IMR-90 (cell line): ENCODE measurements at regions not wholly inside any gene's neighbourhood (a gene's known extent, or its start where the extent isn't known, plus 50 kb on each side); places are given as distances from the start of the nearest gene placed in this dataset.

ENCODE experiments used
- ATAC-seq: fragments of 200-7000 bp; cut with Tn5 transposase; 2 replicates; pipeline ENCODE4 v1.9.1; 2020; ENCODE audit warnings: low read depth, mild to moderate bottlenecking, moderate library complexity
- BruUV-seq: library from RNA; stranded (reverse); fragments of 400-500 nt; replicated peaks from 2 replicates; lab custom pipeline; 2021; lab: Mats Ljungman, UMichigan
- CTCF ChIA-PET: fragments of 300-600 bp; formaldehyde crosslinking; extraction: SDS; loops from one replicate; lab custom pipeline; 2021; ENCODE audit warnings: antibody characterized with exemption; lab: Yijun Ruan, JAX
- POLR2A ChIA-PET: fragments of 300-600 bp; sonication (Branson Sonifier 250); formaldehyde crosslinking; loops from one replicate; lab custom pipeline; 2022; ENCODE audit warnings: antibody characterized with exemption; ENCODE audit not compliant: unreplicated experiment; lab: Charles Lee
- DNase-seq: peaks from one replicate; pipeline ENCODE4 v3.0.0; 2013
- H2AFZ ChIP-seq: replicated peaks from 2 replicates; pipeline ENCODE3; 2013; ENCODE audit warnings: low read length, mild to moderate bottlenecking; ENCODE audit not compliant: poor library complexity
- H2AK5ac ChIP-seq: 2 replicates; pipeline ENCODE4 v1.6.1; 2013; ENCODE audit warnings: low read depth, low read length, inconsistent platforms
- H2AK9ac ChIP-seq: replicated peaks from 2 replicates; pipeline ENCODE3; 2013; ENCODE audit warnings: mild to moderate bottlenecking, low read depth, low read length, moderate library complexity; ENCODE audit not compliant: poor library complexity
- H2BK120ac ChIP-seq: 2 replicates; pipeline ENCODE4 v1.6.1; 2013; ENCODE audit warnings: low read depth, low read length, inconsistent platforms
- H2BK15ac ChIP-seq: 3 replicates; pipeline ENCODE4 v1.6.1; 2013; ENCODE audit warnings: low read depth, low read length, inconsistent platforms
- H2BK20ac ChIP-seq: 2 replicates; pipeline ENCODE4 v1.6.1; 2013; ENCODE audit warnings: low read depth, mild to moderate bottlenecking, inconsistent platforms, low read length, moderate library complexity
- H2BK5ac ChIP-seq: 2 replicates; pipeline ENCODE4 v1.6.1; 2013; ENCODE audit warnings: mild to moderate bottlenecking, low read depth, low read length, inconsistent platforms; ENCODE audit not compliant: poor library complexity, severe bottlenecking
- H3K14ac ChIP-seq: replicated peaks from 2 replicates; pipeline ENCODE4 v1.6.1; 2013; ENCODE audit warnings: low read depth, low read length, inconsistent platforms
- H3K18ac ChIP-seq: 2 replicates; pipeline ENCODE4 v1.6.1; 2013; ENCODE audit warnings: low read depth, low read length, control low read depth
- H3K23ac ChIP-seq: 2 replicates; pipeline ENCODE4 v1.6.1; 2013; ENCODE audit warnings: low read depth, low read length, inconsistent platforms
- H3K27ac ChIP-seq: 2 replicates; pipeline ENCODE4 v1.5.1; 2013; ENCODE audit warnings: mild to moderate bottlenecking, control low read depth, low read length; ENCODE audit not compliant: insufficient read depth
- H3K27me3 ChIP-seq: 2 replicates; pipeline ENCODE4 v1.6.1; 2013; ENCODE audit warnings: low read length; ENCODE audit not compliant: control insufficient read depth, insufficient read depth
- H3K36me3 ChIP-seq: 2 replicates; pipeline ENCODE4 v1.6.1; 2013; ENCODE audit warnings: low read length, mixed read lengths; ENCODE audit not compliant: control insufficient read depth, insufficient read depth
- H3K4ac ChIP-seq: 2 replicates; pipeline ENCODE4 v1.6.1; 2013; ENCODE audit warnings: low read depth, low read length, inconsistent platforms
- H3K4me1 ChIP-seq: 2 replicates; pipeline ENCODE4 v1.6.1; 2013; ENCODE audit warnings: low read length, mixed read lengths; ENCODE audit not compliant: control insufficient read depth, insufficient read depth
- H3K4me2 ChIP-seq: 2 replicates; pipeline ENCODE4 v1.6.1; 2013; ENCODE audit warnings: low read depth, mild to moderate bottlenecking, control low read depth, low read length, moderate library complexity
- H3K4me3 ChIP-seq: 2 replicates; pipeline ENCODE4 v1.5.1; 2013; ENCODE audit warnings: low read depth, mild to moderate bottlenecking, control low read depth, low read length, moderate library complexity; ENCODE audit not compliant: insufficient read depth
- H3K56ac ChIP-seq: 2 replicates; pipeline ENCODE4 v1.6.1; 2013; ENCODE audit warnings: low read length, inconsistent platforms; ENCODE audit not compliant: insufficient read depth; ENCODE audit errors: extremely low read depth
- H3K79me1 ChIP-seq, 2 experiments: 2 replicates each; pipeline ENCODE4 v1.6.1; 2013; ENCODE audit warnings: low read length in 2 of 2, inconsistent platforms in 1 of 2, low read depth in 1 of 2
- H3K9ac ChIP-seq: 2 replicates; pipeline ENCODE4 v1.6.1; 2013; ENCODE audit warnings: low read depth, low read length, control low read depth
- H3K9me1 ChIP-seq: 2 replicates; pipeline ENCODE4 v1.6.1; 2013; ENCODE audit warnings: low read length, inconsistent platforms; ENCODE audit not compliant: insufficient read depth
- H3K9me3 ChIP-seq: 2 replicates; pipeline ENCODE4 v1.6.1; 2013; ENCODE audit warnings: low read length; ENCODE audit not compliant: control insufficient read depth, insufficient read depth
- H4K20me1 ChIP-seq: 2 replicates; pipeline ENCODE4 v1.6.1; 2013; ENCODE audit warnings: low read length, inconsistent platforms; ENCODE audit not compliant: insufficient read depth
- H4K5ac ChIP-seq: 2 replicates; pipeline ENCODE4 v1.6.1; 2013; ENCODE audit warnings: mild to moderate bottlenecking, low read depth, low read length, control low read depth
- H4K8ac ChIP-seq, 2 experiments: 2 replicates each; pipeline ENCODE4 v1.6.1; 2013; ENCODE audit warnings: low read depth in 2 of 2, low read length in 2 of 2, control low read depth in 1 of 2, inconsistent platforms in 1 of 2
- H4K91ac ChIP-seq: 2 replicates; pipeline ENCODE4 v1.6.1; 2013; ENCODE audit warnings: low read depth, low read length, inconsistent platforms; ENCODE audit not compliant: insufficient read depth
- FOS ChIP-seq: fragments of 150-350 bp; IDR thresholded peaks from 2 replicates; pipeline ENCODE4 v1.6.1; 2016; ENCODE audit warnings: low read depth, low read length
- MXI1 ChIP-seq: IDR thresholded peaks from 2 replicates; pipeline ENCODE4 v1.6.1; 2012; ENCODE audit warnings: low read depth, mild to moderate bottlenecking, low read length, moderate library complexity, borderline replicate concordance
- POLR2A ChIP-seq: IDR thresholded peaks from 2 replicates; pipeline ENCODE4 v1.6.1; 2012; ENCODE audit warnings: mild to moderate bottlenecking, low read depth, low read length
- RAD21 ChIP-seq: IDR thresholded peaks from 2 replicates; pipeline ENCODE4 v1.6.1; 2012; ENCODE audit warnings: low read length, improper control_type of control experiment
- RCOR1 ChIP-seq: IDR thresholded peaks from 2 replicates; pipeline ENCODE4 v1.6.1; 2012; ENCODE audit warnings: mild to moderate bottlenecking, low read length, improper control_type of control experiment; ENCODE audit not compliant: insufficient replicate concordance
- RFX5 ChIP-seq: IDR thresholded peaks from 2 replicates; pipeline ENCODE4 v1.8.0; 2012; ENCODE audit warnings: low read depth, mild to moderate bottlenecking, low read length, moderate library complexity
- SMC3 ChIP-seq: fragments of 150-350 bp; IDR thresholded peaks from 2 replicates; pipeline ENCODE4 v1.6.1; 2016; ENCODE audit warnings: low read depth, mild to moderate bottlenecking, antibody characterized with exemption, low read length, moderate library complexity
- WGBS, 2 experiments: methylation state at CpG; one replicate each; pipeline versions ENCODE4 v1.1.5 to v1.1.7; 2013; ENCODE audit warnings: missing lambda C conversion rate in 2 of 2; ENCODE audit not compliant: insufficient read length in 1 of 2; ENCODE audit errors: extremely low coverage in 2 of 2; 5-methylcytosine and 5-hydroxymethylcytosine counted together
- dilution Hi-C: fragments of 300-500 bp; cut with HindIII; formaldehyde crosslinking; loops from one replicate; pipeline ENCODE4 v1.14.3; 2018; ENCODE audit warnings: low sequenced_read_pairs; ENCODE audit not compliant: unreplicated experiment
- in situ Hi-C: fragments of 300-500 bp; cut with MboI; formaldehyde crosslinking; loops from 3 replicates; pipeline ENCODE4 v1.14.3; 2019; ENCODE audit warnings: low sequenced_read_pairs, inconsistent platforms, mixed read lengths
- intact Hi-C: fragments of 100-400 bp; cut with micrococcal nuclease; formaldehyde crosslinking; loops from 2 replicates; pipeline ENCODE4 v1.10.0; 2022
- TF ChIP-seq, protein P1 (sequence below): conservative IDR thresholded peaks from 2 replicates; pipeline ENCODE4 v1.5.1; 2012; ENCODE audit warnings: mild to moderate bottlenecking, low read depth, low read length, improper control_type of control experiment

DNA sequence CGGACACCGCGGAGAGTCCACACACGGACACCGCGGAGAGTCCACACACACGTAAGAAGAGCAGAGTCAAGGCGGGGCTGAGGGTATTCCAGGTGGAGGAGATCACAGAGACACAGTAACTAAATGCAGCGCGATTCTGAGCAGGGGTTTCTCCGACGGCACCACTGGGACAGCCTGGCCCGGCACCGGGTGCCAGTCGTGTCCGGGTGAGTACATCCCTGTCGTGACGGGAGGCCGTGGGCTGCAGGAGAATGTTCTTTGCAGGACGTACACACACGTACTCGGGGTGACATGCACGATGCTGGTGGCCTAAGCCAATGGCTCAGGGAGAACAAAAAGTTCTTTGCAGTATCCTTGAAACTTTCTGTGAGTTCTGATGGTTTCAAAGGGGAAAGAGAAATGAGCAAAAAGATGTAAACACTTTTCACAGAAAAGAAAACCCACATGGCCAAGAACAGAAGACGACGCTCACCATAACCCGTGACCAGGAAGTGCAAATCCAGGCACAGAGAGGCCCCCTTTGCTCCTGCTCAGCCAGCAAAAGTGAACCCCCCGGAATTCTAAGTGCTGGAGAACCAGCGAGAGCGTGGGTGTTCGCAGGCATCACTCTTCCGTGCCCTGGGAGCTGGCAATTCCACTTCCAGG lies 53.7 kb upstream of the METRNL start:
- H2BK15ac ChIP-seq = no peak overlapping the region
- H2AFZ ChIP-seq = no peak overlapping the region
- no TSS peak for BruUV-seq
- 96% methylated on average over 21 of the region's 31 CpGs; no CpG with 5 or more reads in 1 of the 2 experiments for WGBS, 2 experiments
- H4K91ac ChIP-seq = no peak overlapping the region
- H3K27ac ChIP-seq = no peak overlapping the region
- H3K23ac ChIP-seq = no peak overlapping the region
- H3K36me3 ChIP-seq = peaks cover 6% of the 10 kb centered on the region; the same call in 1 of the 2 replicates
- no peak overlapping the region for H3K4me3 ChIP-seq
- no peak overlapping the region for H2BK120ac ChIP-seq
- no peak overlapping the region for H2BK20ac ChIP-seq
- DNase-seq (no peak), ATAC-seq (no peak)
- CTCF ChIA-PET = no interaction called here
- H2BK5ac ChIP-seq = no peak overlapping the region
- H4K20me1 ChIP-seq = no peaks in the 10 kb centered on the region
- peaks cover 3% of the 10 kb centered on the region; the same call in 1 of the 2 replicates for H3K9me1 ChIP-seq
- no peak overlapping the region for H3K9ac ChIP-seq
- peak overlapping the region; percentile 50 for H2AK9ac ChIP-seq
- H3K56ac ChIP-seq = no peak overlapping the region
- H3K79me1 ChIP-seq = peaks cover 0 to 8% of the 10 kb centered on the region in 2 experiments; a peak in 2 of 4 replicates
- POLR2A ChIA-PET = no interaction called here
- no peak overlapping the region for H3K4ac ChIP-seq
- no peak overlapping the region for H4K5ac ChIP-seq
- H4K8ac ChIP-seq = no peak overlapping the region
- no peak overlapping the region for H2AK5ac ChIP-seq
- no peaks in the 10 kb centered on the region for H3K27me3 ChIP-seq
- H3K4me2 ChIP-seq = no peak overlapping the region
- no peaks in the 10 kb centered on the region for H3K9me3 ChIP-seq
- intact Hi-C loops (no loop called here), dilution Hi-C loops (no loop called here), in situ Hi-C loops (no loop called here)
- no peak overlapping the region for H3K14ac ChIP-seq
- TF ChIP-seq, protein P1, sequence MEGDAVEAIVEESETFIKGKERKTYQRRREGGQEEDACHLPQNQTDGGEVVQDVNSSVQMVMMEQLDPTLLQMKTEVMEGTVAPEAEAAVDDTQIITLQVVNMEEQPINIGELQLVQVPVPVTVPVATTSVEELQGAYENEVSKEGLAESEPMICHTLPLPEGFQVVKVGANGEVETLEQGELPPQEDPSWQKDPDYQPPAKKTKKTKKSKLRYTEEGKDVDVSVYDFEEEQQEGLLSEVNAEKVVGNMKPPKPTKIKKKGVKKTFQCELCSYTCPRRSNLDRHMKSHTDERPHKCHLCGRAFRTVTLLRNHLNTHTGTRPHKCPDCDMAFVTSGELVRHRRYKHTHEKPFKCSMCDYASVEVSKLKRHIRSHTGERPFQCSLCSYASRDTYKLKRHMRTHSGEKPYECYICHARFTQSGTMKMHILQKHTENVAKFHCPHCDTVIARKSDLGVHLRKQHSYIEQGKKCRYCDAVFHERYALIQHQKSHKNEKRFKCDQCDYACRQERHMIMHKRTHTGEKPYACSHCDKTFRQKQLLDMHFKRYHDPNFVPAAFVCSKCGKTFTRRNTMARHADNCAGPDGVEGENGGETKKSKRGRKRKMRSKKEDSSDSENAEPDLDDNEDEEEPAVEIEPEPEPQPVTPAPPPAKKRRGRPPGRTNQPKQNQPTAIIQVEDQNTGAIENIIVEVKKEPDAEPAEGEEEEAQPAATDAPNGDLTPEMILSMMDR = no peak
- TF ChIP-seq POLR2A (no peak), RFX5 (no peak), MXI1 (no peak), RAD21 (no peak), FOS (no peak), RCOR1 (no peak), SMC3 (no peak)
- H3K18ac ChIP-seq = no peak overlapping the region
- H3K4me1 ChIP-seq = no peaks in the 10 kb centered on the region
